Right kidney (tissue), 1 donor: ENCODE measurements at regions not wholly inside any gene's neighbourhood (a gene's known extent, or its start where the extent isn't known, plus 50 kb on each side); places are given as distances from the start of the nearest gene placed in this dataset.
"Not testable (repeated sequence)": the region's sequence is repeated elsewhere in the genome, so short reads cannot be mapped to it uniquely, and the experiment has no call there.

Experiments
- DNase-seq: peaks from one replicate; pipeline ENCODE4 v3.0.0-alpha.2; 2016

DNA sequence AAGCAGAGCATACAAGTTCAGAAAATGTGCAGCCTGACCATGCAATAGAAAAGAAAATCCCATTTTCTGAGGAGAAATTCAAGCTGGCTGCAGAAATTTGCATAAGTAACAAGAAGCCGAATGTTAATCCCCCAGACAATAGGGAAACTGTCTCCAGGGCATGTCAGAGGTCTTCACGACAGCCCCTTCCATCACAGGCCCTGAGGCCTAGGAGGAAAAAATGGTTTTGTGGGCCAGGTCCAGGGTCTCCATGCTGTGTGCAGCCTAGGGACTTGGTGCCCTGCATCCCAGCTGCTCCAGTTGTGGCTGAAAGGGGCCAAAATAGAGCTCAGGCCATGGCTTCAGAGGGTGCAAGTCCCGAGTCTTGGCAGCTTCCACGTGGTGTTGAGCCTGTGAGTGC is 225.8 kb upstream of the MSX2 start:
- DNase-seq = not testable (repeated sequence)

DNA sequence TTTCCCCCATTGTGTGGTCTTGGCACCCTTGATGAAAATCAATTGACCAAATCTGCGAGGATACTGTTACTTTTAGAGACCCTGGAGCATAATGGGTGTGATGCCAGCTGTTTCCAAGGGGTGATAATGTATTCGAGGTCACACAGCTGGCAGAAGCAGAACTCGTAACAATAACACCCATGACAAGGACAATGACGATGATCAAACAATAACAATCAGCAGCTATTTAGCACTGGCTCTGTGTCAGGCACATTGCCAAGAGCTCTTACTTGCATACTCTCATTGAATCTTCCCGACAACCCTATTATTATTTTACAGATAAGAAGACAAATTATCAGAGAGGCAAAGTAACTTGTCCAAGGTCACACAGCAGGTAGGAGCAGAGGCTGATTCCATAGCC is 223.7 kb upstream of the MSX2 start:
- no peak for DNase-seq

DNA sequence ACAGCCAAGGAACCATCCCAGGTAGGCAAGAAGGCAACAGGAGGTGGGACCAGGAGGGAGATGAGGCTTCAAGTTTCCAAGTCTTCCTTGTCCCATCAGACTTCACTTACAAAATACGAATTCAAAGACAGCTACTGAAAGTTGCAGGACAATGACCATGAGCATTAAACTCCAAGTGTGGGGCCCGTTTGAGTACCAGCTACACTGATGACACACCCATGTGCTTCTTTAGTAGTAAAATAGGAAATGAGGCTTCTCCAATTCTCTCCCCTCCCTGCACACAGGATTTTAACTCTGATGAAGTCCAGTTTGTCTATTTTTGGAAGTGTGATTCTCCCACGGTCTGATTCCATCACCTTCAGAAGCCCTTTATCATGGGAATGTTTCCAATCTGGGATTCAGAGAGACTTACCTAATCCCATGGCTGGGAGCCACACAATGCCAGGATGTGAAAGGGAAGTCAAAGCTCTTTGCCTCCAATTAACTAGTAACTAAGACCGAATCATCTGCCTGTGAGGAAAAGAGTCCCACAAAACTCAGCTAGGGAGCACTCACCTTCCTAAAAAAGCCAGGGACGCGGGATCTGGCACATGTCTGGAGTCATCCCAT is 222.8 kb upstream of the MSX2 start:
- DNase-seq = no peak

DNA sequence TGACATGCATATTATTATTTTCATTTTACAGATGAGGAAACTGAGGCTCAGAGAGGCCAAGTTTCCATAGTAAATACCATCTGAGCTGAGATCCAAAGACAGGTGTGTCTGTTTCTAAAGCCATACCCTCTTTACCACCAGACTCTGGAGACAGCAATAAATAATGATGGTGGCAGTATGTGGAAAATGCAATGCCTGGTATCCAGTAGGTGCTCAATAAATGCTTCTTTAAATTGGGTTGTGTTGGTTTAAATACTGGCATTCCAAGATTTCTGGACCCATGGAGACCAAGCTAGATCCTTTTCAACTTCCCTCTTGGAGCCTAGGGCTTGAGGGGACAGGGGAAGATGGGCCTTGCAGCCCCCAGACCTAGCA is 221.3 kb upstream of the MSX2 start:
- DNase-seq = no peak

DNA sequence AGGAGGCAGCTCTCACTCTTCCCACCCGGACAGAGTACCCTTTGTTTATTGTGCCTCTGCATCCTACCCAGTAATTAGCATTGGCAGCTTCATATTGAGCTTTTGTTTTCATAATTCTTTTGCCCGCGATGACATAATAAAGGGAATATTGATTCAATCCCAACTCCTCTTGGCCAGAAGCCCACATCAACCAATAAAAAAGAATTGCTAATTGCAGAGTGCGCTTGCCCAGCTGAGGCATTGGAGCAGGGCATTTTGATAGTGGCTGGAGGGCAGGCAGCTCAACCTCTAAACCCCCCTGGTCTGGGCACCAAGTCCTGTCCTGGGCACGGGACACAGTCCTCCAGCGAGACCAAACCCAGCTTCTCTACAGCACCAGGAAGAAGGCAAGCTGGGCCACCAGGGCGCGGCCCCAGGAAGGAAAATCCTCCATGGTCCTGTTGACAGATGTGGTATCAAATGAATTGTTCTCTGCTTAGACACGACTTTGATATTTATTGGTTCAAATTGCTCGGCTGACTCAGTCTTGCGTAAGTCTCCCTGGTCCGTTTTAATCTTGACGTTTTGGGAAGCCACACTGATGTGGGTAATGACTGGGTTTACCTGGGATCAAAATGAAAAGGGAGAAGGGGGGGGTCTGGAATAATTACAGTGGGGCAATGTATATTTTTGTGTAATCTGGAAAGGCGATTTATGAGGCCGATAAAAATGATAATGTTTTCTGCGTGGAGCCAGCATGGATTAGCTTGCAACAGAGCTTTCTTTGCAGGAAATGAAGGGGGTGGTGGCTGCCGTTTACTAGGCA is 220.7 kb upstream of the MSX2 start:
- no peak for DNase-seq

DNA sequence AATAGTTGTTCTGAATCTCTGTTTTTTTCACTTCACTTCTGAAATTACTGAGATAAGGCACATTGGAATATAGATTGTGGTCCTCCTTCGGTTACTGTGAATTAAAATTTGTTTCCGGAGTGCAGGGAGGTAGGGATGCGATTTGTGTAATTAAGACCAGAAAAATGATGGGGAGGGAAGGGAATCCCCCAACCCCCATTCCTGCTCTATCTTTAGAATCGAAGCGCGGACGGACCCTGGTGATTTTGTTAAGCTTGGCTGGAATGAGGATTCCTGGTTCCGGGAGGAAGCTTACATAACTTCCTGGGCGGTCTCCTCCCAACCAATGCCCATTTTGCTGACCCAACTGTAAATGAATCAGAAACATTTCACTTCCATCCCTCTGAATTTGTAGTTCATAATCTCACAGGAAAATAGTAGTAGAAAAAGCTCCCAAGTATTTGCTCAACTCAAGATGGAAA is 220.1 kb upstream of the MSX2 start:
- DNase-seq = no peak

DNA sequence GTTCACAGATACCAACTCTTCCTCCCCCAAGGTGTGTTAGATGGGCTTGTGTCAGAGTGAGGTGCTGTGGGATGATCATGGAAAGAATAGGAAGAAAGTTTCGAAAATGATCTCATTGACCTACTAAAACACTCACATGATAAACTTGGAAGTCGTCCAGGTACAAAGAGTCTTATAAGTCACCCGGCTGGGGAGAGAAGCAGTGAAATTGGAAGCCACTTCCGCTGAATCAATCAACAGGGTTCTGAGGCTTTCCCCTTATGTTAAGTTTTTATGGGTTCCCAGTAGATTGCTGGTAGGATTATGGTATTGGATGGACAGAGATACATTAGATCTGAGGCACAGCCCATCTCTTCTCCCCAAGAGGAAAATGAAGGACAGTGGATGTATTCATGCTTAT is 218.8 kb upstream of the MSX2 start:
- no peak for DNase-seq

DNA sequence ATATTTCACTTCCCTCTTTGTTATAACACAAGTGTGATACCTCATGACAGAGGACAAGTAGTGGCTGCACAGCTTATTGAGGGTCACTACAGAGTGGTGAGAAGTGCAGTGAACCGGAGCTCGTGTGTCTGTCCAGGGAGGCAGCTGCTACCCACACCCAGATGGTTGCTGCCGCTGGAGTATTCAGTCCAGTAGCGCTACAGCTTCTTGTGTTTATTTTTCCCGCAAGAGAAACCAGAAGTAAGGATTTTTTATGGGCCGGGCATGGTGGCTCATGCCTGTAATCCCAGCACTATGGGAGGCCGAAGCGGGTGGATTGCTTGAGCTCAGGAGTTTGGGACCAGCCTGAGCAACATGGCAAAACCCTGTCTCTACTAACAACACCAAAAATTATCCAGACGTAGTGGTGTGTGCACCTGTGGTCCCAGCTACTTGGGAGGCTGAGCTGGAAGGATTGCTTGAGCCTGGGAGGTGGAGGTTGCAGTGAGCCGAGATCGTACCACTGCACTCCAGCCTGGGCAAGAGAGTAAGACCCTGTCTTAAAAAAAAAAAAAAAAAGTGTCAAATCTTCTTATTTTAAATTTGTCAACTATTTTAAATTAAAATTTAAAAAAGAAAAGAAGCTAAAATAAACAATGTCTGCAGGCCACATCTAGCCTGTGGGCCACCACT is 213.5 kb upstream of the MSX2 start:
- not testable (repeated sequence) for DNase-seq

DNA sequence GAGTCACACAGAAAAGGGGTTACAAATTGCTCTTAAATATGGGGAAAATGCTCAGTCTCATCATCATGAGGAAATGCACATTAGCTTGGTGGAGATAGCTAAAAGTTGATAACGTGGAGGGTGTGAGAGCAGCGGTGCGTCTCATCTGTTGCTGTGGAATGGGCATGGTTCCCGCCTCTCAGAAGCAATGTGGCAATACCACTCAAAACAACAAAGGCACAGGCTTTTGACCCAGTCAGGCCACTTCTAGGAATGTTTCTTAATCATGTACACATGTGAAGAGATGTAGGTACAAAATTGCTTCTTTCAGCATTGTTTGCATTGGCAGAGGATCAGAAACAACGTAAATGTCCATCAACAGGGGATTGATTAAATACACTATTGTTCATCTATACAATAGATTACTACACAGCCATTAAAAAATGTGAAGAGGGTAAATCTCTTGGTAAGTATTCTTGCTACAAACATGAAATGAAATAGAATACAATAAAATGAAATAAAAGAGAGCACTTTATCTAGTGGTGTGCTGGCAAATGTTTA is 212.6 kb upstream of the MSX2 start:
- DNase-seq = no peak

DNA sequence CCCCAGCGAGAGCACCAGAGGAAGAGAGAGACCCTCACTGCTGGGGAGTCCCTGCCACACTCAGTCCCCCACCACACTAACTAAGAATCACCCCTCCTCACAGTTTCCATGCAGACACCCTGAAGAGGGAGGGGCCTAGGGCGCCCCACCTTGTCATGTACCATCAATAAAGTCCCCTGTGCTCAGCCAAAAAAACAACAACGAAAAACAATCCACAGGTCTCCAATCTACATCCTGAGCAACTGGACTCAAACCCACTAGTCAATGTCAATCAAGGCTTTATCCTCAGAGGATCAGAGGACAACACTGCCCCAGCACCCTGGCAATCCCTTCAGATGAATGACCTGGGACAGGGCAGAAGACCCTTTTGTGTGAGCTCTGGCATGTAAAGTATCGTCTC is 210.1 kb upstream of the MSX2 start:
- no peak for DNase-seq

DNA sequence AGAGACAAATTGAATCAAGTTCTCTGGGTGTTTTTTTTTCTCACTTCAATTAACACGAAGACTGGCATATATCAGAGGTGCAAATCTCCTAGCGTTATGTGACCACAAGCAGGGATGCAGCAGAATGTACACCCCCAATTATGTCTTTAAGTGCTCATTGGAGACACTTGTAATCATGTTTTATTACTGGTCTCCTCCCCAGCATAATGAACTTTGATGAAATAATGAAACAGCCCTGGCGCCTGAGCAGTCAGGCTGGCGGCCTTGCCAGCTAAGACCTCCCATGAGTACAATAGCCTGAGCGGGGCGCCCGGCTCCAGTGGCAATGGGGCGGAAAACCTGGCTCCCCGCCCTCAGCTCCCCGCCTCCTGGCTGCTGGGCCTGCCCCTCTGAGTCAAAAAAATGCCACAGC is 209.4 kb upstream of the MSX2 start:
- DNase-seq = no peak

DNA sequence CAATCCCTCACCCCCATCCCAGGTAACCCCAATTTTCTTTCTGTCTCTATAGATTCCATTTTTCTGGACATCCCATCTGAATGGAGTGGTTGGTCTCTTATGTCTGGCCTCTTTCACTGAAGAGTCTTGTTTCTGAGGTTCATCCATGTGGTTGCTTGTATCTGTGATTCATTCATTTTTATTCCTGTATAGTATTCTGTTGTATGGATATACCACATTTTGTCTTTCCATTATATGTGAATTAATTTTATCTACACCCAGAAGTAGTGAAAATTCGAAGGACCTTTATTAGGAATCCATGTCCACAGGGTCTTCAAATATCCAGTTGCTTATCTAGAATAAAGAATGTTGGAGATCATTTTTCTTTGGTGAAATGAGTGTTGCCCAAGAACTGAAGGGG is 207.6 kb upstream of the MSX2 start:
- no peak for DNase-seq

DNA sequence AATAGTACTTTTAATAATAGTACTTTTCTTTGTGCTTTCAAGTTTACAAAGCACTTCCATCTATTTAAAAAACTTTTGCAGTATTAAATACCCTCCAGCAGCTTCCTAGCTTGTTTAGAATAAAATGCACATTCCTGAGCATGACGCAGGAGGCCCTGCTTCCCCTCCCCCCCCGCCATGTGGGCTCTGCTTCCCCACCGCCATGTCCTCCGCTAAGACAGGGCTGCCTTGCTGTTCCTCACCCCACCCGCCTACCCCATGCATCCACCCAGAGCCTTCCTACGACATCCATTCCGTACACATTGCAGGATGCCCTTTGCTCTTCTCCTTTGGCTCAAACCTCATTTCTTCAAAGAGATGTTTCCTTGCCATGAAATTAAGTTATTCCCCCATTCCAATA is 205.9 kb upstream of the MSX2 start:
- DNase-seq = no peak

DNA sequence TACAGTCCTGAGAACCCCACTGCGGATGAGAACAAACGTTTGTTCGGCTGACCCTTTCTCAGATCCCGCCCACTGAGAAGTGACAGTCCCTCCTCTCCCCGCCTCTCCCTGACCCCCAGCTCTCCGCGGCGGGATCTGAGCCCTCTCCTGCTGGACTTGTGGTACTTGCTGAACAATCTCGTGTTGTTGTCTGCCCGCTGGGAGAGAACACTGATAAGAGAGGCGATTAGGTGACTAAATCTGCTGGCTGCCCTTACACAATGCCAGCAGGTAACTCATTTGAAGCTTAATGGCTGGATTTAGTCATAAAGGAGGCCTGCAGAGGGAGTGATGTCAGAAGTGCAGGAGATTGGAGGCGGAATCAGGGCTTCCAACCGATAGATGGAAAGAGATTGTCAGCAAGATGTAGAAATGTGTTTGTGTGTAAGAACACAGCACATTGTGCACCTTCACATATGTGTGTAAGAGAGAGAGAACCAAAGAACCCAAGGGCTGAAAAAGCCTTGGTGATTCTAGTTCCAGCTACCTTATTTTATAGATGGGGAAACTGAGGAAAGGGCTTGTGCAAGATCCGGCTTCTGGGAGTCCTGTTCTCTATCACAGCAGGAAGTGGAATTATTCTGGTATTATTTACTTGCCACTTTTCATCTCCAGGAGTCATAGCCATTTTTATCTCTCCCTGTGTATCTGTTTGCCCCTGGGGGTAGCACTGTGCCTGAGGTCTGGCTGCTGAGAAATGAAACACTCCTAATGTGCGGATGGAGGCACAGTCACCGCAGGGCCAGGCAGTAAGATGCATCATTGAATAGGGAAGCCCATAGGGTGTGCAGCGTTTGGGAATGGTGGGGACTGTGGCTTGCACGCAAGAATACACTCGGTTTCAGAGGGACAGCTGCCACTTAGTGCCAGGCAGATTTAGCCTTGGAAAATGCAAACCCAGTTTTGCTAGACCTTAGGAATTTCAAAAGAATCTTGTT is 203.7 kb upstream of the MSX2 start:
- no peak for DNase-seq

DNA sequence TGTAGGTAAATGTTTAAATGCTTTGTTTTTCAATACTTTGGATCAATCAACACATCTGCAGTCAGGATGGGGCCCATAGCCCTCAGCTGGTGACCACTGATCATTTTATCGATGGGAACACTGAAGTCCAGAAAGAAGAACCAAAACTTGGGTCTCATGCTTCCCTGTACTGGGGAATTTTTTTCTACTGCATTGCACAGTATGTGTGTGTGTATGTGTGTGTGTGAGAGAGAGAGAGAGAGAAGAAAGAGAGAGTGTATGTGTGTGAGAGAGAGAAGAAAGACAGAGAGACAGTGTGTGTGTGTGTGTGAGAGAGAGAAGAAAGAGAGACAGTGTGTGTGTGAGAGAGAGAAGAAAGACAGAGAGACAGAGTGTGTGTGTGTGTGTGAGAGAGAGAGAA is 202.9 kb upstream of the MSX2 start:
- DNase-seq = no peak

DNA sequence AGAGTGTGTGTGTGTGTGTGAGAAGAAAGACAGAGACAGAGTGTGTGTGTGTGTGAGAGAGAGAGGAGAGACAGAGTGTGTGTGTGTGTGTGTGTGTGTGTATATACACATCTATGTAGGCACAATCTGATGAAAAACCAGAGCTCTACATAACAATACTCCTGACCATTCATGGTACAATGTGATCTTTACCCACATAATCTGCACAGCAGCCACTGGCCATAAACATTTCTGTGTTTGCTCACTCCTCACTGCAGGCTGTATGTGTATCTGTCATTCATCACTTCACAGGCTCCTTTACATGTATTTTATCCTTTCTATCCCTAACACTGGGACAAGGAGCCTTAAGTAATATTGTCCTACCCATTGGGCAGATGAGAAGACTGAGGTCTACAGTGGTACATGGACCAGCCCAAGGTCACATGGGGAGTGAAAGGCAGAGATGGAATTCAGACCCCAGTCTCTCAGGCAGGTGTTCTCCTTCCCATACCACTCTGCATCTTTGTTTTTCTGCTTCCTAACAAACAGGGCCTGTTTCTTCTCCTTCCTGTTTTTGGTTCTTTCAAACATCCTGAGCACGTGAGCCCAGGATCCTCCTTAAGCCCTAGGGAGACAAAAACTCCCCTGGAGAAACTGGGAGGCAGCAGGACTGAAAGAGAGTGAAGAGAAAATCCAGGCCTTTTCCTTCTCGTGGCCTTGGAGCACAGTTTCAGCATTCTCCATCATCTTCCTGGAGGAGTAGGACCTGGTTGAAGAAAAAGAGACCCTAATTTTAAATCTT is 201.7 kb upstream of the MSX2 start:
- no peak for DNase-seq

DNA sequence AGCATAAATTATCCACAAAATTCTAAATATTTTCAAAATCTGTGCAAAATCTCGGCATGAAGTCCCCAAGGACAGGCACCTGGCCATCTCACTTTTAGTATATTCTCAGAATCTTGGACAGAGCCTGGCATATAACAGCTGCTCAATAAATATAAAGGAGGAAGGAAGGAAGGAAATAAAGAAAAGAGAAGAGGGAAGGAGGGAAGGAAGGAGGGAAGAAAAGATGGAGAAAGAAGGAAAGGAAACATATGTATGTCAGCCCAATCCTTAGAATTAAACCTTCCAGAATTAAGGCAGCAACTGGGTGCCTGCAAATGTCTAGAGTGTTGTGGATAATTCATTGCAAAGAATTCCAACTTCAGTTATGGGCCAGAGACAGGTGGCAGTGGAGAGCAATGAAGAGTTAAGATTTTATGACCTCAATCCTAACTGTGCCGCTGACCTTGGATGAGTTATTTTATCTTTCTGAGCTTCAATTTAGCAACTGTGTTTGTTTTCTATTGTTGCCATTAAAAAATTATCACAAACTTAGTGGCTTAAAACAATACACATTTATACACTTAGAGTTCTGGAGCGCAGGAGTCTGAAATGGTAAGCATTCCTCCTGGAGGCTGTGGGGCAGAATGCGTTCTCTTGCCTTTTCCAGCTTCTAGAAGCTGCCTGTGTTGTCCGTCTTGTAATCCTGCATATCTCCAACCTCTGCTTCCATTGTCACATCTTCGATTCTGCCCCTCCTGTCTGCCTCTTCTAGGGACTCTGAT is 200.9 kb upstream of the MSX2 start:
- DNase-seq = no peak

DNA sequence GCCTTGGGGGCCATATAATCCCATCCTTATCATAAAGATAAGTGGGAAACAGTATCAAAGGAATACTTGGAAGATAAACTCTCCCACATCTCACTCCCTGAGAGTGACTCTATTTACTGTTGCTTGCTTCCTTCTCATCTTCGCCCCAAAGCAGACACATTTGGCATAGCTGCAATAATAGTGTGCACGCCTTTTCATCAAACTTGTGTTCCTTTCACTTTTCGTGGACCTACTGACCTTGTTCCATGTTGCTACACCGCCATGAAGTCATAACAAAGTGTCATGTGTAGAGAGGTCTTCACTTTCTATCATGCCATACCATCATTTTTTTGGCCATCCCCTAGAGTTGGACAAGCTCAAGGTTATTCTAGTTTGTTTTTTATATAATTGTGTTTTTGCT is 200.0 kb upstream of the MSX2 start:
- no peak for DNase-seq

DNA sequence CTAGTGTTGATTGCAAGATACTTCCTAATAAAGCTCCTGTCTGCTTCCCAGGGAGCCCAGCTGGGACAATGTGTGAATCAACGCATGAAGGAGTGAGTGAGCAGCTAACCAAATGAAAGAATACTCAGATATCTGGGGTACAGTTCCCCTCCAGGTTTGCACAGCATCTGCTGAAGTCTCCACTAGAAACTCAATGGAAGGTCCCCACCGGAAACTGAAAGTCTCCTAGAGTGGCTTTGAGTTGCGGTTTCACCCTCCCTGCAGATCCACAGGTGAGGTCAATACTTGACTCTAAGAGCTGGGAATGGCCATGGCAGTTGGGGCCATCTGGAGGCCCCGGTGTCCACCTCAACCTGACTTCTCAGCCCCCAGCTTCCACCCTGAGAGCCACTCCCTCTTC is 198.2 kb upstream of the MSX2 start:
- no peak for DNase-seq

DNA sequence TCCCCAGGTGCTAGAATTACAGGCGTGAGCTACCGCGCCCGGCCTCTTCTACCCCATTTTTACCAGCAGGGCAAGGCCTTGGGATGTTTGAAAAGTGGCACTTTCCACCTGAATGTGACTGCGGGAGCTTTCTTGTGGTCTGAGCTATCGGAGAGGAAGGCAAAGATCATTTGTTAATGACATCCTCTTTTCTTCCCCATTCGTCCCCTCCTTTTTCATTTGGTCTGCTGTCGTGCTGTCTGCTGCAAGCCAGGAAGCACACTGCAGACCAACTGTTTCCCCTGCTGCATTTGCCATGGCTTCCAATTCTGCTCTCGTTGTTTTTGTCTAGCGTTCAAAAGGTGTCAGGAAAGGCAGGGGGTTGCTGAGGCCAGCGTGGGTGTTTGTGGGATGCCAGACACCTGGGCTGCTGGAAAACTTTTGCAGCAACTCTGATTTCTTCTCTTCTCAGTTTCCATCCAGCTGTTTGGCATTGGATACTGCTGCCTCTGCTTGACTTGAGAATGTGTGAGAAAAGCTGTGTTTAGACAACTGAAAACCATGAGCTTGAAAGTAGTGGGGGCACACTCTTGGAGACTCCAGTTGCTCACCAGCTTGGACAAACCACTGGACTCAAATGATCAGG is 196.4 kb upstream of the MSX2 start:
- DNase-seq = no peak
